ENCODE measurements at regions not wholly inside any gene's neighbourhood (a gene's known extent, or its start where the extent isn't known, plus 50 kb on each side); places are given as distances from the start of the nearest gene placed in this dataset.

DNA sequence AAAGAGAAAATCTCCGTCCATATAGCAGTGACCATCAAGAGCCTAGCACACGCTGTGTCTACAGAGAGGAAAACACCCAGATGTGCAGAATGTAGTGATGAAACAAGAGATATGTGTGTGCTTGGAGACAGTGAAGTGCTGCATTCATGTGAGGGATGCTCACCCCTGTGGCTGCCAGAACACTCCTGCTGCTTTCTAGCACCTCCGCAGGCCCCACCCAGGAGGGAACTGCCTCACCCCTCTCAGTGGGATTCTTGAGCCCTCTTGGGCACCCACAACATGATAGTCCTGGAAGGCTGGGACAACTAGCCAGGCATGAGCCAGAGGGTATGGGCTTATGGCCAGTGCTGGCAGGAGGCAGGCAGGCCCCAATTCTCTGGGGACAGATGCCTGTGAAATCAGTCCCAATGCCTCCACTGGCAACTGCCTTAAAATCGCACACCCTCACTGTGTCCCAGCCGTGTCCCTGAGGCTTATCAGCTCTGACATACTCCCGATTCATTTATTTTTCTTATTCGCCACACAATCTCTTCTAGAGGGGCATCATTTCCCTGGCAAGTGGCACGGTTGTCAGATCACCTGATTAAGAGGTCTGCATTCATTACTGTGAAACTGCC is 73.2 kb upstream of the FSTL4 start:
- no peak for DNase-seq

GRCh38 chr5:133683646-133684596 is 71.6 kb upstream of the FSTL4 start:
- DNase-seq, result peak; percentile 21

GRCh38 chr5:133682451-133682850 is 70.1 kb upstream of the FSTL4 start:
- no peak for DNase-seq

- no peak for DNase-seq
These were observed 69.6 kb upstream of the FSTL4 start for GRCh38 chr5:133681896-133682295.

DNA sequence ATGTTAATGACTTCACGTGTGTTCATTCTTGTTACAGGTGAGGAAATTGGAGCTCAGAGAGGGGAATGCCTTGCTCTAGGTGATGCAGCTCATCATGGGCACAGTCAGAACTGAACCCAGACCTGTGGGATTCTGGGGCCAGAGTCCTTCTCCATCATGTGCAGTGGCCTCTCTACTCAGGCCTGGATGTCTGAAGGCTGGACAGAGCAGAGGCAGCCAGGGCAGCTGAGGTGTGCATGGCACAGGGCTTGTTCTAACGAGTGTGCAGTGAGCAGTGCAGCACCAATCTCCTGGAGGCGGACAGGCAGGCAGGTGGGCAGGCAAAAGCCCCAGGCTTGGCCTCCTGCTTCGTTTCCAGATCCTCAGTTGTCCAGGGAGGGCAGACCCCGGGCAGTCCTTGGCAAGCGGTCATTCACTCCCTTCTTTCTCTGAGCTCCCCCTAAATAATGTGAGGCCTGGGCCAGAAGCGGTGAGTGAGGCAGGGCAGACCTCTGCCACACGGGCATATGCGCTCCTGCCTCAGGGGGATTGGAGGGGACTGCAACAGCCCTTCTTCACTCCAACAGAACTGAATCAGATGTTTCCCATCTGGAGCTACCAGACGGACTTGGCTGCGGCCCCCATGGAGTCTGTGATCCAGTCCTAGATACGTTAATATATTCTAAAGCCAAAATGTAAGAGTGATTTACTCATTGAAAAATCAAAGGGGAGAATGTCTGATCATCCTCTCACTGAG is 68.7 kb upstream of the FSTL4 start:
- DNase-seq, result no peak

DNA sequence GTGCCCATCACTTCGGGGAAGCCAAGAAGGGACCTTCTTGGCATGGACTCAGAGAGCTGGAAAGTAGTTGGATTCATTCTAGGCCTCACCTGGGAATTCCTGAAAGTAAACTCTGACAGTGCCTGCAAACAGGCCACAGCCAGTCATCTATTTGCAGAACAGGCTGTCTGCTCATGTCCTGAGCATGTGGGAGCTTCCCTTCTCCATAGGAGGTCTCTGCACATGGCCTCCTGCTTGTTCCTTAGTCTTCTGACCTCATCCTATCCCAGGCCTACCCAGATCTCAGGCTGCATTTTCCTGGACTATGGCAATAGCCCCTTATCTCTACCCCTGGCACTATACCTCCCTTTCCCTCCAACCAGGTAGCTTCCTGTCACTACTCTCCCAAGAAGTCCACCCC is 67.2 kb upstream of the FSTL4 start:
- no peak for DNase-seq

- DNase-seq, result no peak
These were observed 63.2 kb upstream of the FSTL4 start for GRCh38 chr5:133675376-133676154.

DNA sequence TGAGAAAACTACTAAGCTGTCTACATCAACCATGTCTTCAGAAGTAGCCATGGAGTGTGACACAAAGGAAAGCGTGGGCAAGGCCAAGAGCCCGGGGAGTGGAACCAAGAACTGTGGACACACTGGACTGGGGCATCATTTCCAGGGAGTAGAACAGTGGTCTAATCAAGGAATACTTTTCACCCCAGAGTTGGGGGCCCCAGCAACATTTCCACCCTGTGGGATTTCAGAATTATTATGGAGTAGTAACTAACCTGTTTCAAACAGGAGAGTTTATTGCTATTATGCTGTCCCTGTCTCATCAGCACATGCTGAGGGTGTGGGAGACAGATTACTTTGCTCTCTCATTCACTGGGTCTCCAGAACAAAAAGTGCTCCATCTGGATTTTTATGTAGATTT is 58.0 kb upstream of the FSTL4 start:
- no peak for DNase-seq

DNA sequence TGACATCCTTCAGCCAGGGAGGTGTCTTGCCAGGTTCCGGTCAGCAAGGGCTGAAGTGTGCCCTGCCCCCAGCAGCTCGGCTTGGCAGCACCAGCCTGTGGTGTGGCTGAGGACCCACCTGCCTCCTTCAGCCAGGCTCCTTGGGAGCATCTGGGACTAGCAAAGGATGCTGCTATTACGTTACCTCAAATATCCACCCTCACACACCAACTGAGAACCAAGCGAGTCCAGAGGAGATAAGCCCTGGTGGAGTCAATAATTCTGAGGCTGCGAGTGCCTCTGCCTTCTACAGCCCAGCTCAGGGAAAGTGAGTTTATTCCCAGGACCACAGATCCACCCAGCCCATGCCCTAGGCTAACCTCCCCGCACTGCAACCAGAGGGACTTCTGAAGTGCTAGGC is 57.1 kb upstream of the FSTL4 start:
- no peak for DNase-seq

DNA sequence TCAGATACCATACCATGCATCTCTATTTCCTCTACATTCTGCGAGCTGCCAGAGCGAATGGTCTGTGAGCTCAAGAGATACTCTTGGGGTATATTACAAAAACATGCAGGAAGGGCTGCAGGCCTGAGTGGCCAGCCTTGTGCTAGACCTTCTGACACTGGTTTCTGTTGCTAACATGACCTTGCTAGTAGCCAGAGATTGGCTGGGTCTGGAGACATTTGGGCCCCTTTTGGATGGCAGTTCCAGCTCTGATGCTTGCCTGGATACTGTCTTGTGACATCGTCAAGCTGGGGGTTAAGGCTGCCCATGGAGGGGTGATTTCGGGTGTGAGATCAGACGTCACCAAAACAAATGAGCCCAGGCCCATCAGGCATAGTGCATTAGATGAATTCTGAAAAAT is 56.1 kb upstream of the FSTL4 start:
- DNase-seq, result no peak

GRCh38 chr5:133667217-133667616 is 54.9 kb upstream of the FSTL4 start:
- DNase-seq, result no peak

GRCh38 chr5:133665571-133665970 is 53.2 kb upstream of the FSTL4 start:
- no peak for DNase-seq

DNA sequence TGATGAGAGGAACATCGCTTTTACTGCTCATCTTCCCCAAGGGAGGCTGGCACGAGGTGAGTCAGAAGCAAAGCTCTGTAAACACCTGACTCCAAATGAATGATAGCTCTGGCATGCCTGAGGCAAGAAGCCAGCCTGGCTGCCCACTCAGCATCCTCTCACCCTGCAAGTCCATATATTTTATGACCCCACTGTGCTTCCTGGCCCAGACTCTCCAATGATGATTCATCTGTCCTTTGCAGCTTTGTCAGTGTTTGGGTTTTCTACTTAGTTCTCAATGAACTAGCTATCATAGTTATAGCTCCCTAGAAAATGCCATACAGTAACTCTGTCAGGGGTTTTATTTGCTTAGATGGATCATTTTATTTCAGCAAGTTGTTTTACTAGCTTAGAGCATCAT is 52.1 kb upstream of the FSTL4 start:
- no peak for DNase-seq

GRCh38 chr5:133663397-133664054 is 51.2 kb upstream of the FSTL4 start:
- DNase-seq, result no peak

DNA sequence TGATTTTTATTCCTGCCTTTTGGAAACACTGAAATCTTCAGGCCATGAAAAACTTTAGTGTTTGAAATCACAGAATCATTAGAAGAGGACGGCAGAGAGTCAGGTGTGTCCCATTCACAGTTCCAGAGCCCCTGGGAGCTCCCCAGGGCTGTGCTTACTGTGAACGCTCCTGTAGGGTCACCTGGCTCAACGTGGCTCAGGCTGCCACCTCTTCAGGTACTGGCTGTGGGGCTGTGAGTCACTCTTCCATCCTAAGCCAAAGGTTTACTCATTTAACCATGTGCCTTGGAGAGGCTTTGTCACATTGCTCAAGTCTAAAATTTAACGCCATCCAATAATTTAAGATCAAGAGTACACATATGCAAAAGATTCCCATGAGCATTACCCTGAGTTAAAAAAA is 50.2 kb upstream of the FSTL4 start:
- no peak for DNase-seq

Data from right kidney (tissue), 1 donor.